ENCODE measurements at regions not wholly inside any gene's neighbourhood (a gene's known extent, or its start where the extent isn't known, plus 50 kb on each side); places are given as distances from the start of the nearest gene placed in this dataset.

GRCh38 chr11:70604221-70604620 lies 205.9 kb downstream of the CTTN start:
- no peak overlapping the region for H3K9ac ChIP-seq (ENCODE audit: low read depth, low read length)
- ATAC-seq (ENCODE audit: insufficient read depth, low read depth) = no peak
- H4K20me1 ChIP-seq (ENCODE audit: insufficient read depth, low read length) = no peaks in the 10 kb centered on the region
- no peaks in the 10 kb centered on the region for H3K4me1 ChIP-seq (ENCODE audit: insufficient read depth, low read length)
- no peaks in the 10 kb centered on the region for H3K79me2 ChIP-seq (ENCODE audit: insufficient read depth, low read length)
- no peak for TF ChIP-seq CTCF (IDR thresholded peaks at IDR 0.05; ENCODE audit: borderline replicate concordance, extremely low read depth, low read length, poor library complexity, severe bottlenecking)
- TF ChIP-seq EZH2 (IDR thresholded peaks at IDR 0.05; ENCODE audit: borderline replicate concordance, low read depth, low read length, severe bottlenecking) = no peak
- H3K4me2 ChIP-seq (ENCODE audit: insufficient read depth, low read length) = no peak overlapping the region
- no peak overlapping the region for H3K4me3 ChIP-seq (ENCODE audit: low read depth in 1 of 2, low read length in 2 of 2)
- H3K27ac ChIP-seq (ENCODE audit: low read length) = no peak overlapping the region
- DNase-seq = no peak
- no peaks in the 10 kb centered on the region for H3K9me3 ChIP-seq (ENCODE audit: insufficient read depth, low read length, severe bottlenecking)
- H3K27me3 ChIP-seq (ENCODE audit: insufficient read depth, low read length, poor library complexity) = no peaks in the 10 kb centered on the region
- no peaks in the 10 kb centered on the region for H3K36me3 ChIP-seq (ENCODE audit: insufficient read depth, low read length)
- no peak overlapping the region for H2AFZ ChIP-seq (ENCODE audit: low read depth, low read length)

- DNase-seq (no peak), ATAC-seq (ENCODE audit: insufficient read depth, low read depth) (no peak)
- H3K36me3 ChIP-seq (ENCODE audit: insufficient read depth, low read length) = no peaks in the 10 kb centered on the region
- no peak for TF ChIP-seq EZH2 (IDR thresholded peaks at IDR 0.05; ENCODE audit: borderline replicate concordance, low read depth, low read length, severe bottlenecking)
- TF ChIP-seq CTCF (IDR thresholded peaks at IDR 0.05; ENCODE audit: borderline replicate concordance, extremely low read depth, low read length, poor library complexity, severe bottlenecking) = no peak
- no peaks in the 10 kb centered on the region for H3K4me1 ChIP-seq (ENCODE audit: insufficient read depth, low read length)
- H3K27me3 ChIP-seq (ENCODE audit: insufficient read depth, low read length, poor library complexity) = no peaks in the 10 kb centered on the region
- no peak overlapping the region for H3K4me3 ChIP-seq (ENCODE audit: low read depth in 1 of 2, low read length in 2 of 2)
- H4K20me1 ChIP-seq (ENCODE audit: insufficient read depth, low read length) = no peaks in the 10 kb centered on the region
- H3K27ac ChIP-seq (ENCODE audit: low read length) = no peak overlapping the region
- H3K4me2 ChIP-seq (ENCODE audit: insufficient read depth, low read length) = no peak overlapping the region
- no peaks in the 10 kb centered on the region for H3K79me2 ChIP-seq (ENCODE audit: insufficient read depth, low read length)
- H2AFZ ChIP-seq (ENCODE audit: low read depth, low read length) = no peak overlapping the region
- no peak overlapping the region for H3K9ac ChIP-seq (ENCODE audit: low read depth, low read length)
- H3K9me3 ChIP-seq (ENCODE audit: insufficient read depth, low read length, severe bottlenecking) = no peaks in the 10 kb centered on the region
Measured at GRCh38 chr11:70604630-70605467, 206.5 kb downstream of the CTTN start.

- H3K4me1 ChIP-seq (ENCODE audit: insufficient read depth, low read length) = no peaks in the 10 kb centered on the region
Measured at GRCh38 chr11:70605468-70605815, 207.1 kb downstream of the CTTN start.

More at GRCh38 chr11:70605468-70605815, 207.1 kb downstream of the CTTN start:
- Histone ChIP-seq H3K4me2 (ENCODE audit: insufficient read depth, low read length) (no peak overlapping the region), H2AFZ (ENCODE audit: low read depth, low read length) (no peak overlapping the region), H3K27me3 (ENCODE audit: insufficient read depth, low read length, poor library complexity) (no peaks in the 10 kb centered on the region), H3K9ac (ENCODE audit: low read depth, low read length) (no peak overlapping the region), H4K20me1 (ENCODE audit: insufficient read depth, low read length) (no peaks in the 10 kb centered on the region), H3K4me3 (ENCODE audit: low read depth in 1 of 2, low read length in 2 of 2) (no peak overlapping the region), H3K9me3 (ENCODE audit: insufficient read depth, low read length, severe bottlenecking) (no peaks in the 10 kb centered on the region), H3K36me3 (ENCODE audit: insufficient read depth, low read length) (no peaks in the 10 kb centered on the region), H3K27ac (ENCODE audit: low read length) (no peak overlapping the region), H3K79me2 (ENCODE audit: insufficient read depth, low read length) (no peaks in the 10 kb centered on the region)
- ATAC-seq (ENCODE audit: insufficient read depth, low read depth) (no peak), DNase-seq (no peak)
- TF ChIP-seq EZH2 (IDR thresholded peaks at IDR 0.05; ENCODE audit: borderline replicate concordance, low read depth, low read length, severe bottlenecking) (no peak), CTCF (IDR thresholded peaks at IDR 0.05; ENCODE audit: borderline replicate concordance, extremely low read depth, low read length, poor library complexity, severe bottlenecking) (no peak)
